ENCODE measurements at regions not wholly inside any gene's neighbourhood (a gene's known extent, or its start where the extent isn't known, plus 50 kb on each side); places are given as distances from the start of the nearest gene placed in this dataset.

- Histone ChIP-seq H3K36me3 (ENCODE audit: control insufficient read depth in 2 of 2, extremely low read depth in 1 of 2, insufficient read depth in 2 of 2, low read length in 2 of 2) (no peaks in the 10 kb centered on the region), H2AFZ (ENCODE audit: low read depth, low read length) (no peak overlapping the region), H4K20me1 (replicated peaks; ENCODE audit: control insufficient read depth, extremely low read depth, insufficient read depth, low read length) (no peaks in the 10 kb centered on the region), H3K9me1 (replicated peaks; ENCODE audit: control insufficient read depth, extremely low read depth, insufficient read depth, low read length) (no peaks in the 10 kb centered on the region), H3K4me3 (replicated peaks in 1 of 3; ENCODE audit: insufficient read depth in 1 of 3, low read depth in 1 of 3, low read length in 3 of 3) (no peak overlapping the region), H3K9me3 (replicated peaks; ENCODE audit: control insufficient read depth, insufficient read depth, low read length) (no peaks in the 10 kb centered on the region), H3K79me2 (ENCODE audit: control insufficient read depth, insufficient read depth, low read length) (no peaks in the 10 kb centered on the region), H3K4me2 (ENCODE audit: insufficient read depth, low read length) (no peak overlapping the region), H3K9ac (replicated peaks; ENCODE audit: extremely low read depth, insufficient read depth, low read length) (no peak overlapping the region), H3K27me3 (ENCODE audit: control insufficient read depth in 2 of 2, insufficient read depth in 2 of 2, low read length in 2 of 2) (no peaks in the 10 kb centered on the region), H3K4me1 (ENCODE audit: control insufficient read depth, extremely low read depth, insufficient read depth, low read length) (no peaks in the 10 kb centered on the region), H3K27ac (ENCODE audit: insufficient read depth, low read depth, low read length) (no peak overlapping the region)
- TF ChIP-seq MYC (IDR thresholded peaks at IDR 0.05; ENCODE audit: low read depth, low read length) (no peak), FOS (IDR thresholded peaks at IDR 0.05; ENCODE audit: borderline replicate concordance, insufficient read depth, low read length) (no peak)
- ChIA-PET CTCF (no interaction called here), POLR2A (no interaction called here)
- DNase-seq (ENCODE audit: low read depth, low spot score), result no peak
- dilution Hi-C loops (cut with MboI; ENCODE audit: extremely low pct_ligation_motif_present, low sequenced_read_pairs) (no loop called here), intact Hi-C loops (cut with micrococcal nuclease) (no loop called here)
- no TSS peak for BruUV-seq (replicated peaks)
- FAIRE-seq, result no peak
Measured at GRCh38 chr4:52250154-52250553, 199.1 kb downstream of the SPATA18 start.

GRCh38 chr4:52251864-52252263 is 200.8 kb downstream of the SPATA18 start:
- H3K9me3 ChIP-seq (replicated peaks; ENCODE audit: control insufficient read depth, insufficient read depth, low read length), result no peaks in the 10 kb centered on the region
- H3K4me1 ChIP-seq (ENCODE audit: control insufficient read depth, extremely low read depth, insufficient read depth, low read length), result no peaks in the 10 kb centered on the region
- TF ChIP-seq POLR2AphosphoS5 (IDR thresholded peaks at IDR 0.05; ENCODE audit: insufficient read depth, low read depth, low read length), result no peak
- TF ChIP-seq MYC (IDR thresholded peaks at IDR 0.05; ENCODE audit: low read depth, low read length), result no peak
- no peak for TF ChIP-seq CTCF (IDR thresholded peaks at IDR 0.05; ENCODE audit: extremely low read depth in 1 of 2, insufficient read depth in 1 of 2, low read depth in 1 of 2, low read length in 2 of 2)
- no peak for TF ChIP-seq MAX (IDR thresholded peaks at IDR 0.05; ENCODE audit: insufficient read depth, insufficient read length)
- TF ChIP-seq FOS (IDR thresholded peaks at IDR 0.05; ENCODE audit: borderline replicate concordance, insufficient read depth, low read length), result no peak
- no peak for TF ChIP-seq POLR2A (IDR thresholded peaks at IDR 0.05; ENCODE audit: low read depth, low read length)
- TF ChIP-seq GATA2 (IDR thresholded peaks at IDR 0.05; ENCODE audit: insufficient read depth, insufficient read length, low read depth, low read length), result no peak
- no peak for TF ChIP-seq EZH2 (IDR thresholded peaks at IDR 0.05; ENCODE audit: borderline replicate concordance, low read depth, low read length, severe bottlenecking)
- no peak for TF ChIP-seq JUN (IDR thresholded peaks at IDR 0.05; ENCODE audit: borderline replicate concordance, insufficient read depth, insufficient read length, low read depth)
- dilution Hi-C loops (cut with MboI; ENCODE audit: extremely low pct_ligation_motif_present, low sequenced_read_pairs) (no loop called here), intact Hi-C loops (cut with micrococcal nuclease) (no loop called here)
- no peaks in the 10 kb centered on the region for H3K79me2 ChIP-seq (ENCODE audit: control insufficient read depth, insufficient read depth, low read length)
- no peaks in the 10 kb centered on the region for H3K9me1 ChIP-seq (replicated peaks; ENCODE audit: control insufficient read depth, extremely low read depth, insufficient read depth, low read length)
- no peak for FAIRE-seq
- POLR2A ChIA-PET, result no interaction called here
- H3K36me3 ChIP-seq (ENCODE audit: control insufficient read depth in 2 of 2, extremely low read depth in 1 of 2, insufficient read depth in 2 of 2, low read length in 2 of 2), result no peaks in the 10 kb centered on the region
- BruUV-seq (replicated peaks), result no TSS peak
- no peaks in the 10 kb centered on the region for H4K20me1 ChIP-seq (replicated peaks; ENCODE audit: control insufficient read depth, extremely low read depth, insufficient read depth, low read length)
- CTCF ChIA-PET, result no interaction called here
- H3K4me2 ChIP-seq (ENCODE audit: insufficient read depth, low read length), result no peak overlapping the region
- no peak overlapping the region for H3K4me3 ChIP-seq (replicated peaks in 1 of 3; ENCODE audit: insufficient read depth in 1 of 3, low read depth in 1 of 3, low read length in 3 of 3)
- no peak overlapping the region for H3K27ac ChIP-seq (ENCODE audit: insufficient read depth, low read depth, low read length)
- H2AFZ ChIP-seq (ENCODE audit: low read depth, low read length), result no peak overlapping the region
- no peak overlapping the region for H3K9ac ChIP-seq (replicated peaks; ENCODE audit: extremely low read depth, insufficient read depth, low read length)
- H3K27me3 ChIP-seq (ENCODE audit: control insufficient read depth in 2 of 2, insufficient read depth in 2 of 2, low read length in 2 of 2), result no peaks in the 10 kb centered on the region
- no peak for DNase-seq (ENCODE audit: low read depth, low spot score)
